Adrenal gland (tissue), 9 donors: ENCODE measurements at regions not wholly inside any gene's neighbourhood (a gene's known extent, or its start where the extent isn't known, plus 50 kb on each side); places are given as distances from the start of the nearest gene placed in this dataset.

Experiments used
- DNase-seq, 7 donors: peaks; one replicate each; pipeline ENCODE4 v3.0.0-alpha.2; 2019 to 2020
- H3K27ac ChIP-seq, 5 donors: fragments of 200-600 bp; sonication (generic) in 4 of 5; 1 replicate in 3 of 5; 2 replicates in 2 of 5; pipeline versions ENCODE4 v1.5.1 to v1.8.0; 2016 to 2020; ENCODE audit warnings: mild to moderate bottlenecking in 1 of 5
- H3K27me3 ChIP-seq: fragments of 200-600 bp; 2 replicates; pipeline ENCODE4 v1.8.0; 2021
- H3K36me3 ChIP-seq, 2 donors: fragments of 200-600 bp; replicated peaks in 1 of 2; 1 replicate in 1 of 2; 2 replicates in 1 of 2; pipeline versions ENCODE4 v1.5.1 to v1.8.0; 2018 to 2022
- H3K4me1 ChIP-seq, 2 donors: fragments of 200-600 bp; replicated peaks in 1 of 2; 1 replicate in 1 of 2; 2 replicates in 1 of 2; pipeline versions ENCODE4 v1.5.1 to v1.8.0; 2018 to 2021
- H3K4me3 ChIP-seq, 4 donors: fragments of 200-600 bp; sonication (generic) in 3 of 4; one replicate each; pipeline ENCODE4 v1.5.1; 2016 to 2018
- H3K9me3 ChIP-seq, 3 donors: fragments of 200-600 bp; sonication (generic) in 1 of 3; replicated peaks in 1 of 3; 1 replicate in 2 of 3; 2 replicates in 1 of 3; pipeline versions ENCODE4 v1.5.1 to v1.8.0; 2016 to 2021
- CTCF ChIP-seq, 6 experiments: fragments of 450-650 bp in 4 of 6; fragments of 200-600 bp in 2 of 6; sonication (generic) in 1 of 6; IDR thresholded peaks; 1 replicate in 5 of 6; 2 replicates in 1 of 6; pipeline versions ENCODE4 v1.5.1 to v1.8.0; 2016 to 2021; ENCODE audit warnings: antibody characterized with exemption in 6 of 6, mild to moderate bottlenecking in 2 of 6, moderate library complexity in 1 of 6
- POLR2A ChIP-seq, 2 donors: fragments of 450-650 bp; IDR thresholded peaks; one replicate each; pipeline ENCODE4 v1.6.1; 2017; ENCODE audit warnings: antibody characterized with exemption in 2 of 2, mild to moderate bottlenecking in 2 of 2, moderate library complexity in 1 of 2
- WGBS, 4 donors: extraction: QIAGEN DNeasy Blood & Tissue Kit in 2 of 4; methylation state at CpG; one replicate each; pipeline versions ENCODE4 v1.1.5 to v1.1.7; 2013 to 2017; 5-methylcytosine and 5-hydroxymethylcytosine counted together
- intact Hi-C, 2 donors: fragments of 100-400 bp; cut with DNase I; formaldehyde crosslinking; loops; one replicate each; pipeline versions ENCODE4 v1.14.1 to v1.15.0; 2022 to 2023
- donor health status: healthy with polysubstance abuse.
- donor health status: Bipolar disorder and iron deficiency.
- donor health status: DM: yes; HTN: yes; CAD: no.
- donor health status: DM: no; HTN: no; CAD: no.
- donor health status: DM: no; HTN: no; CAD: no.

DNA sequence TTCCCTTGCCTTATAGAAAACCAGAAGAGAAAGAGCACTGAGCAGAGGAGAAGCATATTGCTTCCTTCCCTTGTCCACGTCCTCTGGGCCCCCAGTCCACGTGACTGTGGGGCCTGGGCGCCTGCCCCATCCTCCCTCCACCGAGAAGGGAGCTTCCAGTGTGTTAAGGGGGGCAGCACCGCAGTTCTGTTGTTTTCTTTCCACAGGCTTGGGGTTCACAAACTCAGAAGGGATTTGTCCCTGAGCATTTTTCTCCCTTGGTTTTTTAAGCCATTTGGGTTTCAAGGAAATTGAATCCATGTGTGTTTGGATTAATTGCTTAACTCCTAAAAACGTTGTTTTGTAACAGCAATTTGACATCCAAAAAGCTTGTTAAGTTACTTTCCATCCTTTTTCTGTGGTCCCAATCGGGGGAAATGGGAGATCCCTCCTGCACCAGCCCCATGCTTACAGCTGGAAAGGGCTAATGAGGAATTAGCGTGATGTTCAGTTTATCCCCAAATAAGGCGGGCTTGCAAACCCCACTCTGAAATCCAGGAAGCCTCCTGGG lies 347.5 kb upstream of the TNRC6C start:
- intact Hi-C loops, result no loop called here
- WGBS, 4 donors, result 52 to 73% (median 61%) methylated on average over 8 to 9 of the region's 9 CpGs
- peak in 1 of 7 donors; percentile 33 for DNase-seq
- no peaks in the 10 kb centered on the region for H3K27me3 ChIP-seq
- no peak overlapping the region for H3K4me3 ChIP-seq
- no peaks in the 10 kb centered on the region for H3K9me3 ChIP-seq
- H3K27ac ChIP-seq, result peak overlapping the region in 1 of 5 donors; percentile 34
- H3K36me3 ChIP-seq, result no peaks in the 10 kb centered on the region
- no peak for TF ChIP-seq CTCF (IDR thresholded peaks at IDR 0.05)
- TF ChIP-seq POLR2A (IDR thresholded peaks at IDR 0.05), result no peak
- H3K4me1 ChIP-seq, result peaks cover 5 to 16% of the 10 kb centered on the region in 2 donors

DNA sequence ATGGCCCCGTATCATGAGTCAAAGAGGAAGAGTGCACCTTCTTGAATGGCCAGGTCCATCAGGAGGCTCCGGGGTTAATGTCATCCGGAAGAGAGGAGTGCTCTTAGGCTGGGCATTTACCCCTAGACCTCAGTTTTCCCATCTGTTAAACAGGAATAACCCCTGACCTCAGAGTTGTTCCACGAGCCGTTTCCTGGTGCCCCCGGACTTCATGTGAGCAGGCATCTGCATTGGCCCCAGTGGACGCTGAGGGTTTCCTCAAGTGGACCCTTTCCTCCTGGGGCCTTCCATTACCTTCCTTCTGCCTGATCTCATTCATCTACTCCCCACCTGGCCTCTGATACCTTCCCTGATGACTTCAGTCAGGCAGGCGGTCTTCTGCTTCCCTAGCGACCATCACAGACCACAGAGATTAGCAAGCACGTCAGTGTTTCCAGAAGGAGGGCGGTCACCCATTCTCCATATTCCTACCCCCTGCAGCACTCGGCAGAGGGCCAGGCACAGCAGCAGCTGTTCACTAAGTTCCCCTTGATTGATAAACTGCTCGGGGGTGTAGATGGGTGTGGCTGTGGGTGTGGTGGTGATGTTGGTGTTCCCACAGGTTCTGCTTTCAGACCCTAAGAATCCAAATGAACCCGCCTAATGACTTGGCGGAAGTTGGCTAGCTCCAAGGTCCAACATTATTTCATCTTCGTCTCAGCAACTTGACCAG lies 346.6 kb upstream of the TNRC6C start:
- no peaks in the 10 kb centered on the region for H3K27me3 ChIP-seq
- no peak overlapping the region for H3K4me3 ChIP-seq
- no peak overlapping the region for H3K27ac ChIP-seq
- DNase-seq, result peak in 1 of 7 donors; percentile 30
- WGBS, 4 donors, result 84 to 87% (median 86%) methylated on average over 13 to 16 of the region's 16 CpGs
- H3K36me3 ChIP-seq, result no peaks in the 10 kb centered on the region
- intact Hi-C loops, result no loop called here
- TF ChIP-seq CTCF (IDR thresholded peaks at IDR 0.05) (no peak), POLR2A (IDR thresholded peaks at IDR 0.05) (no peak)
- H3K4me1 ChIP-seq, result peaks cover 5 to 22% of the 10 kb centered on the region in 2 donors
- no peaks in the 10 kb centered on the region for H3K9me3 ChIP-seq

- DNase-seq, result no peak
- no peaks in the 10 kb centered on the region for H3K36me3 ChIP-seq
- H3K27me3 ChIP-seq, result no peaks in the 10 kb centered on the region
- H3K4me1 ChIP-seq, result peaks cover 5 to 22% of the 10 kb centered on the region in 2 donors
- H3K4me3 ChIP-seq, result no peak overlapping the region
- H3K9me3 ChIP-seq, result no peaks in the 10 kb centered on the region
- H3K27ac ChIP-seq, result no peak overlapping the region
- no peak for TF ChIP-seq CTCF (IDR thresholded peaks at IDR 0.05)
- no peak for TF ChIP-seq POLR2A (IDR thresholded peaks at IDR 0.05)
- WGBS, 4 donors, result 71 to 83% (median 76%) methylated on average over 7 of the region's 7 CpGs
- intact Hi-C loops, result no loop called here
Measured at GRCh38 chr17:77613218-77613617, 345.3 kb upstream of the TNRC6C start.

DNA sequence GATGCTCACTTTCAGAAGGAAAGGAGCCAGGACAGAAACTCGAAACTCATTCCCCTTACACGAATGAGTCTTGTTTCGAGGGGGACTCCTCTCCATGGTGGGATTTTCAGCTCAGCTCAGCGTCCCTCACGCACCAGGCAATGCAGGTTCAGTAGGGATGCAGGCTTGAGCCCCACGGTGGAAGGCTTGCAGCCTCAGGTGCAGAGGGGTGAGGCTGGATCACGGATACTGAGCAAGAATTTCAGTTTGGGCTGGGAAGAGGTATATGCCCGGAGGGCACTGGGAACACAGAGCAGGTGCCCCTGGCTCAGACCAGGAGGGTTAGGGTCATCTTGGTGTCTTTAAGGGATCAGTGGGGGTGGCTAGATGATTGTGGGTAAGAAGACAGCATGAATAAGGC lies 344.9 kb upstream of the TNRC6C start:
- Histone ChIP-seq H3K27me3 (no peaks in the 10 kb centered on the region), H3K4me1 (peaks cover 5 to 22% of the 10 kb centered on the region in 2 donors), H3K27ac (no peak overlapping the region), H3K4me3 (no peak overlapping the region), H3K9me3 (no peaks in the 10 kb centered on the region), H3K36me3 (no peaks in the 10 kb centered on the region)
- DNase-seq, result no peak
- TF ChIP-seq CTCF (IDR thresholded peaks at IDR 0.05) (no peak), POLR2A (IDR thresholded peaks at IDR 0.05) (no peak)
- 80 to 88% (median 84%) methylated on average over 8 of the region's 8 CpGs for WGBS, 4 donors
- intact Hi-C loops, result no loop called here
